GM21786 (cell line): ENCODE measurements at regions not wholly inside any gene's neighbourhood (a gene's known extent, or its start where the extent isn't known, plus 50 kb on each side); places are given as distances from the start of the nearest gene placed in this dataset.

ENCODE experiments used
- ATAC-seq: cut with Tn5 transposase; IDR thresholded peaks from one replicate; pipeline ENCODE4 v1.9.1; 2021; ENCODE audit not compliant: unreplicated experiment

DNA sequence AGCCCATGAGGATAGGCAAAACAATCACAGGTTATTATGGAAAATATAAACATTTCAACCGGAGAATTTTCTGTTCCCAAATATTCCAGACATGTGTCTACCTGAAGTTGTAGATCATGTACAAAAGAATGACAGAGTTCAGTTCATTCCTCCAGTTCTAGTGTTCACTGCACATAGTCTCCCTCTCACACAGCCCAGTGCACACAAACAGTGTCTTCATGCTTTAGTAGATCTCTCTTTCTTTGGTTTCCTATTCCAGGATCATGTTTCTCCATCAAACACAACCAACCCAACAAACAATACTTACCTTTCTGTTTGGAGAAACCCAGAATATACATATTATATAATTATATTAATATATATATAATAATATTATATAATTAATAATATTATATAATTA, 671.9 kb downstream of the TRIML1 start:
- no peak for ATAC-seq

DNA sequence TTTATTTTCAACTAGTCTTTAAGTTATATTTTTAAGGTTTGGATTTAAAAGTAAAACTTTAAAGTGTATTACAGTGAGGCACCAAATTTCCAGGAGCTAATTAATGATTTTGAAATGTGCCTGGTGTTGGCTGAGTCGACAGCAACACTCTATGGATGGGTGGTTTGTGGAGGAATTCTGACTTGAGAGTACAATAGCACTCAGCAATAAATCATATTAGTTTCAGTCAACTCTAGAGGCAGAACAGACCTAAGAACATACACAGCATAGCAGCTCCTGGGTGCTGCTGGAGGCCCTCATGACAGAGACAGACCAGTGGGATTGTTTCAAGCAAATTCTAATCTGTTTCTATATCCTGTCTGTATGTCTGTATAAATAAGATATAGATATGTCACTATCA, 673.4 kb downstream of the TRIML1 start:
- ATAC-seq: no peak

DNA sequence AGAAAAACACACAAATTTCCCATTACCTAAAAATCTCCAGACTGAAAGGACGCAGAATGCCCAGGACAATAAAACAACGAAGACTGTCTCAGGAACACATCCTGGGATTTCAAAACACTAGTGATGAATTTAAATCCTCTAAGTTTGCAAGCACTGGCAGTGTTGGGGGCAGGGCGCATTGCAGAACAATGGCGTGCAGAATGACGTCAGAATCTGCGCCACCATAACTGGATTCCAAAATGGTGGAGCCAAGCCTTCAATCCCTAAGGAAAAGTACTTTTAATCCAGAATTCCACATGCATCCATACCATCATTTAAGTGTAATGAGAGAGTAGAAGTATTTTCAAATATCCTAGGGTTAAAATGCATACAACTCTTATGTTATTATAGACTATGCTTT, 679.1 kb downstream of the TRIML1 start:
- no peak for ATAC-seq

DNA sequence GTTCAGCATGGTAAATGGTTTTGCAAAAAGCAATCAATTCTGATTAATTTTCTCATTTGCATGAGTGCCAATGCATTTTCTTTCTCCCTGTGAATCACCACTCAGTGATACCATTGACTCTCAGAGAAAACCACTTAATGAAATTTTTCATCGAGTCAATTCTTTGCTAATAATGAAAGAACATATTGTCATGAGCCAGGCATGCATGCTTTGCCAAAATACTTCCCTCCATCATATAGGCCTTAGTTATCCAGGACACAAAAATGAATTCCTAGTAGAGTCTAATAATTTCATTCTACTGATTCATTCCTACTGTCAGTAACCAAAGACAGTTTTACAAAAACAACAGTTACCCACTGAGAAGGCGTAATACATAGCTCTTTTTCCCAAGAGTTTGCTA, 680.0 kb downstream of the TRIML1 start:
- ATAC-seq: no peak

DNA sequence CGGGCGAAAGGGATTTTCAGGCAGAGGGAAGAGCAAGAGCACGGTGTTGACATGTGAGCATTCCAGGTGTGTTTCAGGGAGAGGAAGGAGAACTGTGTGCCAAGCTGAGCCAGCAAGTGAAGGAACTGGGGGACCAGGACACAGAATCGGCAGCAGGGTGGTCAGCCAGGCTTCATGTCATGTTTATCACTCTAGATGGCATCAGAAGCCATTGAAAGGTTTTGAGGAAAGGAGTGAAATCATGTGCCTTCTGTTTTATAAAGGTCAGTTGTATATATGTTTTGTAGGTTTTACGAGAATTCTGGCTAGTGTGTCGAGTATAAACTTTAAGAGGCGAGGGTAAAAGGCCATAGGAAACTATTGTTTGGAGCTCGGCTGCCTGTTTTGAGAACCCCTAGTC, 682.3 kb downstream of the TRIML1 start:
- no peak for ATAC-seq

DNA sequence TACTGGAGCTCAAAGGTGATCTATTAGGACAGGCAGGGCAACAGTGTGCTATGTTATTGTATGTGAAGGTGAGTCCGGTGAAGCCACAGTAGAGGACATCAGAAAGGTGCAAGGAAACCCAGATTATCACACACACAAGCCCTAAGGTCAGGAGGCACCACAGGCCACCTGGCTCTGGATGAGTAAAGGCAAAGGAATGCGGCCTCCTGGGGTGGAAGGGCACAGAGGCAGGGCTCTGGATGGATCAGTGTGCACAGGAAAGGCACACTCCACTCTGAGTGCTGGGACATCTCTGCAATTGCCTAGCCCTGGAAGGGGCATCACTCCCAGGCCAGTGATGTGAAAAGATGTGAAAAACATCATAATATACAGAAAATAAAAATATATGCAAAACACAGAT, 683.5 kb downstream of the TRIML1 start:
- ATAC-seq: no peak

DNA sequence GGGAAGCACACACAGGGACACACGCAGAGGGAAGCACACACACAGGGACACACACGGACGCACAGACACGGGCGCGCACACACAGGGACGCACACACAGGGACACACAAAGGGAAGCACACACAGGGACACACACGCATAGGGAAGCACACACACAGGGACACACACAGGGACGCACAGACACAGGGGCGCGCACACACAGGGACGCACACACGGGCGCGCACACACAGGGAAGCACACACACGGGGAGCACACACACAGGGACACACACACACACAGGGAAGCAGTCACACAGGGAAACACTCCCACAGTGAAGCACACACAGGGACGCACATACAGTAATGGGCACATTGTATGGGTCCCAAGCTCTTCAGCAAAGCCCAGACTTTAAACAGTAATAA, 685.3 kb downstream of the TRIML1 start:
- ATAC-seq: no peak

DNA sequence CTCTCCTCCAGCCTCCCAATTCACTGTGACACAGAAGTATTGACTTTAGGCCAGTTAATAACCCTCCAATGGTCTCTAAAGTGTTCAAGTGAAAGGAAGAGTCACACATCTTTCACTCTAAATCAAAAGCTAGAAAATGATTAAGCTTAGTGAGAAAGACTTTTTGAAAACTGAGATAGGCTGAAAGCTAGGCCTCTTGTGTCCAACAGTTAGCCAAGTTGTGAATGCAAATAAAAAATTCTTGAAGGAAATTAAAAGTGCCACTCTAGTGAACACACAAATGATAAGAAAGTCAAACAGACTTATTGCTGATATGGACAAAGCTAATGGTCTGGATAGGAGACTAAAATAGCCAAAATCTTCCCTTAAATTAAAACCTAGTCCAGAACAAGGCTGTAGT, 687.2 kb downstream of the TRIML1 start:
- ATAC-seq: no peak

DNA sequence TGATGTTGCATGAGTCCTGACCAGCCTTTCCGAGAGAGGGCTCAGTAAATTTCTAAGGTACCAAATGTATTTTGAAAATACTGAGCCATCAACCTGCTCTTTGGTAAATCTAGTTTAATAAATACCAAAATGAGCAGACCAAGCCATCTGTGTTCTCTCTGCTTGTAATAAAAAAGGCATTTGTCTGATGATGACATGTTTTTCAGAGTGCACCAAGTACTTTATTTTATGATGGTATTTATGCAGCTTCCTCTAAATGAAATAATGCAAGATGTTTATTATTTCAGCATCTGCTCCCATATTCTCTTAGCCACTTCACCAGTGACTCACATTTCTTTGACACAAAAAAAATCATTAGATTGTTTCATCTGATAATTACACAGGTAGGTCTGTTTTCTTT, 700.5 kb downstream of the TRIML1 start:
- ATAC-seq: no peak

DNA sequence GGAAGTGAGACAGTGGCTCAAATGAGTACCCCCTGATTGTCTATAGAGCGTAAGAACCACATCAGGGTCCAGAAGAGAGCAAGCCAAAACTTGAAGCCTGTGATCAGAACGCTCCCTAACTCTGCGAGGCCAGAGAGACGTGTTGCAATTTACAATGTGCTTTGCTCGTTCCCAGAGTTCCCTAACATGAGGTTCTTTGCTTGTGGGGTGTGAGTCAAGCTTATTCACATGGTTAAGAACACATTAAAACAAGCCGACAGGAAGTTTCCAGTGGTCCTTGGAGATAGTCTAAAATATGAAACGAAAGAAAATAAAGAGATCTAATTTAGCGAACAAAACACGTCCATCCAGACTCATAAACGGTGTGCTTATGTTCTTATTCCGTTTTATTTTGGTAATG, 702.3 kb downstream of the TRIML1 start:
- ATAC-seq: no peak

DNA sequence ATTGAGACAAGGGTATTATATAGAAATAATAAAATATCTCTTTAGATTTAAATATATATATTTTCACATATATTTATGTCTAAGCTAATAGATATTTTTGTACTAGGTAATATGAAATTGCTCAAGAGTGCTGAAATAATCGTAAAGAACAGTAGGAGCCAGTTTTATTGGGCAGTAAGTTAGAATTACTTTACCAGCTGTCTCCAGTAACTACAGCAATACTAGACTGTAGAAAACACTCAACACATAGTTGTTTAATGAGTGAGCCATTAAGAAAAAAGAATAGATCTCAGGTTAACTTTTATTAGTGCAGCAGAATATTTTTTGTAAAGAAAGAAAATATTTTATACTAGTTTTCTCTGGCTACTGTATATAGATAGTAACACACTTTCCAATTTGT, 715.2 kb downstream of the TRIML1 start:
- ATAC-seq: no peak

DNA sequence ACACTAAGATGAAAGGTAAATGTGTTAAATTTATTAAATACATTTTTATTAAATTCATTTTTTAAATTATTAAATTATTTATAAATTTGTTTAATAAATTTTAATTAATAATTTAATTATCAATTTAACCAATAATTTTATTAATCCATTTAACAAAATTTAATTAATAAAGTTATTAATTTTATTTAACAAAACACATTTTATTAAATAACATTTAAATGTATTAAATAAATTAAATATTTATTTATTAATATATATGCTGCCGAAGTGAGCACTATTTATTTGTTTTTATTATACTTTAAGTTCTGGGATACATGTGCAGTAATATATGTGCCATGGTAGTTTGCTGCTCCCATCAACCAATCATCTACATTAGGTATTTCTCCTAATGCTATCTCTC, 719.5 kb downstream of the TRIML1 start:
- no peak for ATAC-seq

DNA sequence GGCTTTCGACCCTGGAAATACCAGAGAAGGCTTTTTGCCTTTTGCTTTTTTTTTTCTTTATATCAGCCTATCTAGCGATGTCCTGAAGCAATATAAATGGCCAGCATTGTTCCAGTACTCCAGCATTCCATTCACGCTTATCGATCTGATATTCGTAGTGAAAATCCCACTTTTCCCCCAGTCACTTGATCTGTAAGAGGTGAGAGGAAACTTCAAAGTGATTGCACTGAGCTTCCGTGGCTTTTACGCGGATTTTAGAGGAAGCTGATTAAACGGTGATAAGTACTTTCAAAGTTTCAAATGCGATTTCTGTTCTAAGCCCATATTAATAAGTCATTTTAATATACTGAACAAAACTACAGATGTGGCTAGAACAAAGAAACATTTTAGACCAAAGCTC, 725.5 kb downstream of the TRIML1 start:
- no peak for ATAC-seq

DNA sequence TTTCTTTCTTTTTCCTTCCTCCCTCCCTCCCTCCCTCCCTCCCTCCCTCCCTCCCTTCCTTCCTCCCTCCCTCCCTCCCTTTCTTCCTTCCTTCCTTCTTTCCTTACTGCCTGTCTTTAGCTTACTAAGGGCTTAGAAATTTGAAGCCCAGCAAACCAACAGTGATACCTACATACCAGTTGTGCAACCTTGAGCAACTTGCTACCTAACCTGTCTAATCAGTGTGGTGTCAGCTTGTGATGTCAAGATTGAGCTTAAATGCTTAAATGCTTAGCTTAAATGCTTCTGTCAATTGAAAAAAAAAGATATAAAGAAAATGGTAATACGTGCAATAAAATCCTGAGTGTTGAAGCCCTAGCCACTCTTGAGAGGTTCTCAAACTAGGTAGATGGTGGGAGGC, 728.6 kb downstream of the TRIML1 start:
- ATAC-seq: no peak

DNA sequence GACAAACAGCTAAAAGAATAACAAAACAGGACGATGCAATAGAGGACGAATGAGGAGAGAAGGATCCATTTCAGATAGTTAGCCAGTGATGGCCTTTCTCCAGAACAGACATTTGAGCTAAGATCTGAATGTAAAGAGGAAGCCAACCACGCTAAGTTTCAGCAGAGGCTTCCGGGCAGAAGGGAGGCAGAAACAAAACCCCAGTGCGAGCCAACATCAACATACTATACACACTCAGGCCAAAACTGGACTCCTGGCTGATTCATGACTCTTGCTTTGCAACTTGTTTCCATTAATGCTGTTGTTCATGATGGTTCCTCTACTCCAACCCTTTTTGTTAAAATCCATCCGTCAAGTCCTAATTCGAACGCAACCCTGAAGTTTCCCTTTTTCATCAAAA, 730.3 kb downstream of the TRIML1 start:
- no peak for ATAC-seq

DNA sequence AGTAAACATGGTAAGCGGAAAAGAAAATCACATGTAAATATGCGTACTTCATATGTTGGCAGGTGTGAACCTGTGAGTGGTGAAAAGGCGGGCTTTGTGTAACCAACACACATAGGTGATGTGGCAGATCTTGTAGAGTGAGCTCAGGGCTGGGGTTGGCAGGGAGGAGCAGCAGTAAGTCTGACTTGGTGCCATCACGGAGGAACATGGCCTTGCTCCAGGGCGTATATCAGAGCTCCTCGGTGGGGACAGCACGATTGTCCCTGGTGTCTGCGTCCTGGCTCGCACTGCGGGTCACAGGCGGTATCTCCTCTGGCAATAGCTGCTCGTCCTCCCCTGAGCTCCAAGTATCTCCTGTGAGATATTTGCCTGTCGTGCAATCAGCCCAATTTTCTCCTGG, 733.6 kb downstream of the TRIML1 start:
- ATAC-seq: no peak

DNA sequence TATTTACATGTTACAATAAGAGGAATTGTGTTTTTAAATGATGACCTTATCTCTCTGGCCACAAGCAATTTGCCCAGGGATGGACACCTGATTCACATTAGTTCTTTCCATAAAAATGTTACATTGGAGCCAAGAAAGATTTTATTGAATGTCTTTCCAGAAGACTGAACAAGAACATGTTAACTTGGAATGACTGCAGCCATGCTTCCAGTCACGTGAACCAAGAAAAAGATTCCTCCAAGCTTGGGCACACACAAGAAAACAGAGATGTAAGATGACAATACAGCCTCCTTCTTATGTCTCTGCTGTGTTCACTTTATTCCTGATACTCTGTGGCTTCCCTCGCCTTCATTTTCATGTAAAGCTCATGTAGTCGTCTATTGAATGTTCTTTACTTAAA, 737.6 kb downstream of the TRIML1 start:
- no peak for ATAC-seq

DNA sequence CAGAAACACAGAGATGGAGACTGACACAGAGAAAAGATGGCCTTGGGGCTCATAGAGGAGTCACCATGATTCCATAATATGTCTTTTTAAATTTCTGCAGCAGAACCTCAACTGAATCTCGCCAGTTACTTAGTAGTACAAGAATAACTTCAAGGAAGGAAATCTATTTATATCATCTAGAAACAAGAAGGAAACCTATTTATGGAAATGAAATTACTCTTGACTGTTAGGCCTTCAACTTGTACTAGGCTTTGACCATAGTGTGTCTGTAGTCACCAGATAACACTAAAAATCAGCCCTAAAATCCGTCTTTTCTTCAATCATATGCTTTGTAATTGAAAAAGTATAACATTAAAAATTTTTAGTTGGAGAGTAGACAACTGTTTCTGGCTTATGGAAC, 740.4 kb downstream of the TRIML1 start:
- no peak for ATAC-seq

DNA sequence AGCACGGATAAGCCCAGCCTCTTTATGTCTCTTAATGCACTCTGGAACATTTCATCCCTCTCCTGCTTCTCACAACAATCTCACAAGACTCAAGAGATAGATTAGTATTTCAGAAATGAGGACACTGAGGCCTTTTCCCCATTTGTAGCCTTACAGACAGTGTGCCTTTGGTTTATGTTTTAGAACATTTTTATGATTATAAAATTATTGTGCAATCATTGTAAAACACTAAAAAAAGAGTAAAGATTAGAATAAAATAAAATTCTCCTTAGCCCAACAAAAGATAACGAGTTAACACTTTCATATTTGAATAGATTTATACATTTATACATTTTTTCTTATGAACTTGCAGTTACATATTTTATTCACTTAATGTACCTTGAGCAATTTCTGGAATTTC, 748.7 kb downstream of the TRIML1 start:
- ATAC-seq: no peak

DNA sequence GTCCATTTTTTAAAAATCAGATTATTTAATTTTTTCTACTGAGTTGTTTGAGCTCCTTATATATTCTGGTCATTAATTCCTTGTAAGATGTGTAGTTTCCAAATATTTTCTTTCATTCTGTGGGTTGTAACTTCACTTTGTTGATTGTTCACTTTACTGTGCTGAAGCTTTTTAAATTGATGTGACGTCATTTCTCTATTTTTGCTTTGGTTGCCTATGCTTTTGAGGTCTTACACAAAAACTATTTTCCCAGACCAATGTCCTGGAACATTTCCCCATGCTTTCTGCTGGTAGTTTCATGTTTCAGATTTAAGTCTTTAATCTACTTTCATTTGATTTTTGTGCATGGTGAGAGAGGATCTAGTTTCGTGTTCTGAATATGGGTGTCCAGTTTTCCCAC, 753.6 kb downstream of the TRIML1 start:
- ATAC-seq: no peak

DNA sequence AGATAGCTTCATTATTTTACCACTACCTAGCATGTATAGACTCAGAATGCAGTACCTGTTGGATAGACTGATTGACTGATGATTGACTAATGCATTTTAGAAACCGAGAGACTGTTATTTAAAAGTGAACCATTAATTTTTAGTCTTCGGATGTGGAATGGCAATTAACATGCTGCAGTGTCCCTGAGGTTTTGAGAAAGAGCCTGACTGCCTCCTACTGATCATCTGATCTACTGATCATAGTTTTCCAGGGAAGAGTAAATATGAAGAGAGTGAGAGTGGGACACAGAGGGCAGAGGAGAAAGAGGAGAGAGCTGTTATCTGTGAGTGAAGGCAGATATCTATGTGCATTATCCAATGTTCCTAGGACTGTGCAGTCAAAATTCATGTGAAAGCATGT, 764.7 kb downstream of the TRIML1 start:
- no peak for ATAC-seq

DNA sequence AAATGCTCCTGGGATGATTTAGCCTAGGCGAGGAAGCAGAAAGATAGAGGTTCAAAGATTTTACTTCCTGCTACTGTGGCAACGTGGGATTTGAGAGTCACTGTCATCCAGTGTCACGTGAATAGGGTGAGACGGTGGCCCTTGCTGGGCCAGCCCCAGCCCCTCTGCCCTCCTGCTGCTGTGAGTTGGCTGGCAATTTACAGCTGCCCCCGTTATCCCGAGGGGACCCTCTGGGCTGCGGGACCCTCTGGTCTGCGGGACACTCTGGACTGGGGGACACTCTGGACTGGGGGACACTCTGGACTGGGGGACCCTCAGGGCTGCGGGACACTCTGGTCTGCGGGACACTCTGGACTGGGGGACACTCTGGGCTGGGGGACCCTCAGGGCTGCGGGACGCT, 765.4 kb downstream of the TRIML1 start:
- no peak for ATAC-seq

DNA sequence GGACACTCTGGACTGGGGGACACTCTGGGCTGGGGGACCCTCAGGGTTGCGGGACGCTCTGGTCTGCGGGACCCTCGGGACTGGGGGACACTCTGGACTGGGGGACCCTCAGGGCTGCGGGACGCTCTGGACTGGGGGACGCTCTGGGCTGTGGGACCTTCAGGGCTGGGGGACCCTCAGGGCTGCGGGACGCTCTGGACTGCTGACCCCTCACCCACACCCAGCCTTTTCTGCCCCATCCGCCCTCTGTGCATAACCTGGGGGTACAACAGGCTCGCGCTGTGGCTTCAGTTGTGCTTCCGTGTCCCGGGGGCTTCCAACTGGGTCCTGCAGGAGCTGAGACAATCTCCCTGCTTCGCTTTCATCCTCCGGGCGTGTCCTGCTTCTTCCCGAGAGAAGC, 766.0 kb downstream of the TRIML1 start:
- no peak for ATAC-seq

DNA sequence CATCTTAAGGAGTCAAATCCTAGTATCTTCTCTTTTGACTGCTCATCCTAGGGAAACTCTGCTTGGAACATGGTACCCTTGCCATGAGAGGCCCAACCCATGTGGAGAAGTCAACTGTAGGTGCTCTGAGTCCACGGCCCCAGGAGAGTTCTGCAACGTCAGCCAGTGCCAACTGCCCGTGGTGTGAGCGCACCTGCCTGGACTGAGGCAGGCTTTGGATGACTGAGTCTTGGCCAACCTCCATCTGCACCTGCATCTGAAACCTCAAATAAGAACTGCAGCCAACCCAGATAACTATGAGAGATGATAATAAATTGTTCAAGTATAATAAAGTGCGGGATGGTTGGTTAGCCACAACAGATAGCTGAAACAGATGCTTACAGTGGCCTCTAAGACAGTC, 772.0 kb downstream of the TRIML1 start:
- no peak for ATAC-seq
